Psoas muscle (tissue), 7 donors: ENCODE measurements at regions not wholly inside any gene's neighbourhood (a gene's known extent, or its start where the extent isn't known, plus 50 kb on each side); places are given as distances from the start of the nearest gene placed in this dataset.

ENCODE experiments used
- ATAC-seq, 4 donors: fragments of 200-7000 bp; cut with Tn5 transposase; one replicate each; pipeline ENCODE4 v1.9.1; 2020; ENCODE audit warnings: moderate library complexity in 3 of 4, mild to moderate bottlenecking in 2 of 4
- DNase-seq, 2 donors: peaks; one replicate each; pipeline ENCODE4 v3.0.0-alpha.2; 2020
- H3K27ac ChIP-seq: fragments of 200-600 bp; one replicate; pipeline ENCODE4 v1.8.0; 2022
- H3K27me3 ChIP-seq, 3 donors: fragments of 200-600 bp in 1 of 3; one replicate each; pipeline versions ENCODE4 v1.6.1 to v1.8.0; 2013 to 2022; ENCODE audit warnings: low read length in 2 of 3, mild to moderate bottlenecking in 2 of 3, moderate library complexity in 1 of 3; ENCODE audit not compliant: insufficient read depth in 3 of 3
- H3K36me3 ChIP-seq, 2 donors: fragments of 200-600 bp in 1 of 2; one replicate each; pipeline versions ENCODE4 v1.6.1 to v1.8.0; 2013 to 2022; ENCODE audit warnings: low read depth in 1 of 2, mild to moderate bottlenecking in 1 of 2, moderate library complexity in 1 of 2; ENCODE audit not compliant: insufficient read depth in 1 of 2
- H3K4me1 ChIP-seq: fragments of 200-600 bp; one replicate; pipeline ENCODE4 v1.8.0; 2022
- H3K4me3 ChIP-seq: fragments of 200-600 bp; one replicate; pipeline ENCODE4 v1.8.0; 2022; ENCODE audit warnings: mild to moderate bottlenecking
- H3K9me3 ChIP-seq: fragments of 200-600 bp; one replicate; pipeline ENCODE4 v1.8.0; 2022
- CTCF ChIP-seq: fragments of 200-600 bp; IDR thresholded peaks from one replicate; pipeline ENCODE4 v1.8.0; 2022; ENCODE audit warnings: antibody characterized with exemption
- WGBS, 3 donors: extraction: QIAGEN DNeasy Blood & Tissue Kit; methylation state at CpG; one replicate each; pipeline versions ENCODE4 v1.1.6 to v1.1.7; 2013; 5-methylcytosine and 5-hydroxymethylcytosine counted together
- intact Hi-C, 2 donors: fragments of 100-400 bp; cut with DNase I; formaldehyde crosslinking; loops; one replicate each; pipeline versions ENCODE4 v1.11.0 to v1.14.2; 2022
- donor health status: healthy with polysubstance abuse.
- donor health status: DM: no; HTN: no; CAD: no; lungs with moderate emphysema.
- donor health status: Bipolar disorder and iron deficiency.
- donor health status: healthy.
- donor health status: DM: yes; HTN: yes; CAD: no.
- donor health status: DM: no; HTN: no; CAD: no.
- donor health status: DM: yes; HTN: yes; CAD: no.

- ATAC-seq (no peak), DNase-seq (no peak)
- peaks cover 9% of the 10 kb centered on the region for H3K9me3 ChIP-seq
- 88 to 94% (median 92%) methylated on average over 1 of the region's 1 CpG for WGBS, 3 donors
- no peaks in the 10 kb centered on the region for H3K36me3 ChIP-seq
- no peak for TF ChIP-seq CTCF
- H3K4me1 ChIP-seq = no peaks in the 10 kb centered on the region
- H3K27ac ChIP-seq = no peak overlapping the region
- H3K27me3 ChIP-seq = peaks cover 0 to 1% (median 0%) of the 10 kb centered on the region in 3 donors
- intact Hi-C loops = no loop called here
- no peak overlapping the region for H3K4me3 ChIP-seq
Measured at GRCh38 chr1:209262631-209263030, 320.9 kb upstream of the CAMK1G start.

GRCh38 chr1:209265301-209265700, 318.2 kb upstream of the CAMK1G start:
- Histone ChIP-seq H3K4me1 (no peaks in the 10 kb centered on the region), H3K36me3 (no peaks in the 10 kb centered on the region), H3K4me3 (no peak overlapping the region), H3K9me3 (no peaks in the 10 kb centered on the region), H3K27me3 (peaks cover 0 to 1% (median 0%) of the 10 kb centered on the region in 3 donors), H3K27ac (no peak overlapping the region)
- ATAC-seq (no peak), DNase-seq (no peak)
- intact Hi-C loops = no loop called here
- no peak for TF ChIP-seq CTCF
- WGBS, 3 donors = 46 to 47% (median 46%) methylated on average over 7 of the region's 7 CpGs

GRCh38 chr1:209266590-209267205, 316.8 kb upstream of the CAMK1G start:
- WGBS, 3 donors = 63 to 72% (median 67%) methylated on average over 5 of the region's 5 CpGs
- no peak for TF ChIP-seq CTCF
- ATAC-seq (no peak), DNase-seq (no peak)
- Histone ChIP-seq H3K27ac (no peak overlapping the region), H3K9me3 (no peaks in the 10 kb centered on the region), H3K36me3 (no peaks in the 10 kb centered on the region), H3K27me3 (peaks cover 0 to 1% (median 0%) of the 10 kb centered on the region in 3 donors), H3K4me3 (no peak overlapping the region), H3K4me1 (no peaks in the 10 kb centered on the region)
- intact Hi-C loops = no loop called here

GRCh38 chr1:209267968-209268367, 315.5 kb upstream of the CAMK1G start:
- intact Hi-C loops = no loop called here
- H3K9me3 ChIP-seq = no peaks in the 10 kb centered on the region
- TF ChIP-seq CTCF = no peak
- H3K36me3 ChIP-seq = no peaks in the 10 kb centered on the region
- H3K4me1 ChIP-seq = no peaks in the 10 kb centered on the region
- peaks cover 0 to 1% (median 0%) of the 10 kb centered on the region in 3 donors for H3K27me3 ChIP-seq
- WGBS, 3 donors = 82 to 85% (median 82%) methylated on average over 2 of the region's 2 CpGs
- DNase-seq (no peak), ATAC-seq (no peak)
- H3K4me3 ChIP-seq = no peak overlapping the region
- no peak overlapping the region for H3K27ac ChIP-seq

- WGBS, 3 donors = 48 to 49% (median 48%) methylated on average over 1 of the region's 1 CpG
- Histone ChIP-seq H3K4me1 (no peaks in the 10 kb centered on the region), H3K4me3 (no peak overlapping the region), H3K36me3 (no peaks in the 10 kb centered on the region), H3K9me3 (no peaks in the 10 kb centered on the region), H3K27me3 (peaks cover 0 to 1% (median 0%) of the 10 kb centered on the region in 3 donors), H3K27ac (no peak overlapping the region)
- TF ChIP-seq CTCF = no peak
- intact Hi-C loops = no loop called here
- DNase-seq (no peak), ATAC-seq (no peak)
Measured at GRCh38 chr1:209268479-209268878, 315.0 kb upstream of the CAMK1G start.
